MV-4-11 (cell line): ENCODE measurements at regions not wholly inside any gene's neighbourhood (a gene's known extent, or its start where the extent isn't known, plus 50 kb on each side); places are given as distances from the start of the nearest gene placed in this dataset.

Source experiments
- DNase-seq: peaks from one replicate; lab custom pipeline; 2025; lab: John Stamatoyannopoulos, UW

DNA sequence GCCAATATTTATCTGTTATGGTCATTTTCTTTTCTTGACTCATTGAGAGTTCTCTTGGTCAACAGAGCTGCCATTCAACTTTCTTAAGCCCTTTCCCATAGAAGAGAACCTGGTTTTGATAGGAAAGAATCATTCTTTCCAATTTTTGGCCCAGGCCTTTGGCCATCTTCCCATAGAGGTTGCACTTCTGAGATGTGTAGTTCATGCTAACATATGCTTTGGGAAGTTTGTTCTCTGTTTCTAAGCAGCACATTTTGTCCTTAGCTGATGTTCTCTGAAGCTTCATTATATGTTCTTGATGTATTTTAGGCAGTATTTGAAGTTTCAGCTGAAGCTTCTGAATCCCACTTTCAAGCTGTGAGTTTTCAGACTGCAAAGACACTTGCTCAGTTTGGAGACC is 161.1 kb downstream of the VEGFC start:
- DNase-seq = no peak
